K562 (cell line): ENCODE measurements at regions not wholly inside any gene's neighbourhood (a gene's known extent, or its start where the extent isn't known, plus 50 kb on each side); places are given as distances from the start of the nearest gene placed in this dataset.

Source experiments
- ATAC-seq: fragments of 200-7000 bp; cut with Tn5 transposase; 3 replicates; pipeline ENCODE4 v1.9.1; 2020; ENCODE audit warnings: moderate library complexity
- BruUV-seq: library from RNA; stranded (reverse); fragments of 400-500 nt; replicated peaks from 2 replicates; lab custom pipeline; 2021; lab: Mats Ljungman, UMichigan
- CTCF ChIA-PET: fragments of 300-600 bp; formaldehyde crosslinking; extraction: SDS; loops from one replicate; lab custom pipeline; 2021; ENCODE audit warnings: low intra/inter-chr PET ratio; lab: Yijun Ruan, JAX
- POLR2A ChIA-PET: fragments of 300-600, 350-650 bp; sonication (Branson Sonifier 250); formaldehyde crosslinking; extraction: SDS; loops from one replicate; lab custom pipeline; 2021; ENCODE audit warnings: antibody characterized with exemption, inconsistent platforms; lab: Yijun Ruan, JAX
- DNase-seq, 4 experiments: peaks; one replicate each; pipeline versions ENCODE4 v3.0.0 to v3.0.0-alpha.2; 2011 to 2018; ENCODE audit warnings: low spot score in 3 of 4, mixed read lengths in 3 of 4; ENCODE audit errors: extremely low read depth in 1 of 4
- FAIRE-seq: peaks from 2 replicates; lab custom pipeline; 2011; peaks lifted over from hg19 to GRCh38; lab: Jason Lieb, UNC
- H2AFZ ChIP-seq: 2 replicates; pipeline ENCODE4 v1.6.0; 2011; ENCODE audit warnings: low read depth, low read length, control low read depth, inconsistent platforms
- H3K27ac ChIP-seq: fragments of 200-600 bp; 3 replicates; pipeline ENCODE4 v1.8.0; 2011; ENCODE audit warnings: low read depth, mild to moderate bottlenecking, control low read depth, inconsistent platforms, low read length, moderate library complexity, mixed read lengths; ENCODE audit errors: extremely low read depth
- H3K27me3 ChIP-seq, 2 experiments: fragments of 300-600 bp in 1 of 2; 2 replicates in 1 of 2; 3 replicates in 1 of 2; pipeline versions ENCODE4 v1.6.0 to v1.8.0; 2011; ENCODE audit warnings: inconsistent platforms in 2 of 2, low read length in 2 of 2, mild to moderate bottlenecking in 1 of 2, mixed read lengths in 1 of 2, moderate library complexity in 1 of 2; ENCODE audit not compliant: control insufficient read depth in 2 of 2, insufficient read depth in 2 of 2
- H3K36me3 ChIP-seq: fragments of 300-600 bp; 3 replicates; pipeline ENCODE4 v1.8.0; 2011; ENCODE audit warnings: mild to moderate bottlenecking, low read length, inconsistent platforms; ENCODE audit not compliant: control insufficient read depth, insufficient read depth
- H3K4me1 ChIP-seq, 2 experiments: fragments of 200-600 bp in 1 of 2; replicated peaks in 1 of 2; 2 replicates in 1 of 2; 3 replicates in 1 of 2; pipeline versions ENCODE4 v1.5.1 to v1.8.0; 2011; ENCODE audit warnings: inconsistent platforms in 2 of 2, low read length in 2 of 2, mild to moderate bottlenecking in 1 of 2, mixed read lengths in 1 of 2, moderate library complexity in 1 of 2; ENCODE audit not compliant: control insufficient read depth in 2 of 2, insufficient read depth in 2 of 2
- H3K4me2 ChIP-seq: 2 replicates; pipeline ENCODE4 v1.6.1; 2011; ENCODE audit warnings: low read length, control low read depth, inconsistent platforms, mixed read lengths; ENCODE audit not compliant: insufficient read depth
- H3K4me3 ChIP-seq: fragments of 200-600 bp; sonication (generic), shearing (Covaris generic); 2 replicates; pipeline ENCODE4 v1.5.1; 2016; ENCODE audit warnings: control low read depth, inconsistent platforms
- H3K79me2 ChIP-seq: fragments of 200-600 bp; 3 replicates; pipeline ENCODE4 v1.8.0; 2011; ENCODE audit warnings: low read length, inconsistent platforms; ENCODE audit not compliant: control insufficient read depth, insufficient read depth
- H3K9ac ChIP-seq, 2 experiments: 2 replicates each; pipeline versions ENCODE4 v1.6.0 to v1.6.1; 2011; ENCODE audit warnings: low read depth in 2 of 2, low read length in 2 of 2, control low read depth in 1 of 2, inconsistent platforms in 1 of 2, mild to moderate bottlenecking in 1 of 2, mixed read lengths in 1 of 2; ENCODE audit not compliant: insufficient read depth in 1 of 2
- H3K9me1 ChIP-seq: one replicate; pipeline ENCODE4 v1.6.0; 2011; ENCODE audit warnings: inconsistent platforms, mild to moderate bottlenecking, low read length, moderate library complexity; ENCODE audit not compliant: control insufficient read depth, insufficient read depth
- H3K9me3 ChIP-seq: replicated peaks from 2 replicates; pipeline ENCODE4 v1.5.1; 2011; ENCODE audit warnings: low read depth, low read length, inconsistent platforms; ENCODE audit not compliant: control insufficient read depth, insufficient read depth
- H4K20me1 ChIP-seq: replicated peaks from 2 replicates; pipeline ENCODE4 v1.6.1; 2011; ENCODE audit warnings: low read length, inconsistent platforms, mixed read lengths; ENCODE audit not compliant: control insufficient read depth, insufficient read depth
- TAF7 ChIP-seq: fragments of 450-650 bp; IDR thresholded peaks from 2 replicates; pipeline ENCODE4 v1.6.1; 2016; ENCODE audit warnings: missing genetic modification characterization, missing compliant biosample characterization
- ZNF12 ChIP-seq: sonication (generic); formaldehyde crosslinking; IDR thresholded peaks from 2 replicates; pipeline ENCODE4 v1.4.0; 2020; ENCODE audit warnings: mild to moderate bottlenecking, missing genetic modification reagents
- WGBS: fragments of 100-300 bp; shearing (Covaris generic); methylation state at CpG from one replicate; pipeline ENCODE4 v1.1.6; 2016; ENCODE audit warnings: low coverage, mixed read lengths; ENCODE audit not compliant: insufficient coverage; ENCODE audit errors: missing lambda C conversion rate; 5-methylcytosine and 5-hydroxymethylcytosine counted together
- in situ Hi-C: fragments of 300-500 bp; cut with MboI; formaldehyde crosslinking; loops from 4 replicates; pipeline ENCODE4 v1.15.0; 2018; ENCODE audit warnings: inconsistent platforms, mixed read lengths
- intact Hi-C: fragments of 100-400 bp; cut with micrococcal nuclease; formaldehyde crosslinking; loops from 2 replicates; pipeline ENCODE4 v1.14.2; 2022
- TF ChIP-seq, protein P1 (sequence below): sonication (generic); formaldehyde crosslinking; IDR thresholded peaks from 2 replicates; pipeline ENCODE4 v1.4.0; 2020; ENCODE audit warnings: mild to moderate bottlenecking, missing genetic modification reagents
- TF ChIP-seq, protein P2 (sequence below): fragments of 450-650 bp; formaldehyde crosslinking; IDR thresholded peaks from 2 replicates; pipeline ENCODE4 v1.4.0; 2020; ENCODE audit warnings: mild to moderate bottlenecking, moderate library complexity
- TF ChIP-seq, protein P3 (sequence below), 2 experiments: IDR thresholded peaks; 2 replicates each; pipeline ENCODE4 v1.6.1; 2012; ENCODE audit warnings: improper control_type of control experiment in 2 of 2, low read depth in 2 of 2, low read length in 2 of 2, borderline replicate concordance in 1 of 2

DNA sequence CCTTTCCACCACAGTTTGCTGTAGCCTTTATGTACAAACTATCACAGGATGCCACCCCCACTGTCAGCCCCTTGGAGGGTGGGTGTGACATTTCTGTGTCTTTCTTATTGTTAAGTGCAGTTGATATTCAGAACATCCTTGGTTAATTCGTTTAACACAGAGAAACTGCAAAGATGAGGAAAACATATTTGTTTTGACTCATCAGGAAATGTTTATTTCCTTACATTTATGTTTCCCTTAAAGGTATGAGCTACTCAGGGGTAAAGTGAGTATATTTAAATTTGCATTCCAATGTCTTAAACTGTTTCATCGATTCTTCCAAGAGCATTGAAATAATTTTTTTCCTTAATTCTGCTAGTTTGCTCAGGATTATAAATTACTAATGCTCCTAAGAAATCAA lies 243.4 kb downstream of the RDH14 start (continued):
- TF ChIP-seq, protein P1, sequence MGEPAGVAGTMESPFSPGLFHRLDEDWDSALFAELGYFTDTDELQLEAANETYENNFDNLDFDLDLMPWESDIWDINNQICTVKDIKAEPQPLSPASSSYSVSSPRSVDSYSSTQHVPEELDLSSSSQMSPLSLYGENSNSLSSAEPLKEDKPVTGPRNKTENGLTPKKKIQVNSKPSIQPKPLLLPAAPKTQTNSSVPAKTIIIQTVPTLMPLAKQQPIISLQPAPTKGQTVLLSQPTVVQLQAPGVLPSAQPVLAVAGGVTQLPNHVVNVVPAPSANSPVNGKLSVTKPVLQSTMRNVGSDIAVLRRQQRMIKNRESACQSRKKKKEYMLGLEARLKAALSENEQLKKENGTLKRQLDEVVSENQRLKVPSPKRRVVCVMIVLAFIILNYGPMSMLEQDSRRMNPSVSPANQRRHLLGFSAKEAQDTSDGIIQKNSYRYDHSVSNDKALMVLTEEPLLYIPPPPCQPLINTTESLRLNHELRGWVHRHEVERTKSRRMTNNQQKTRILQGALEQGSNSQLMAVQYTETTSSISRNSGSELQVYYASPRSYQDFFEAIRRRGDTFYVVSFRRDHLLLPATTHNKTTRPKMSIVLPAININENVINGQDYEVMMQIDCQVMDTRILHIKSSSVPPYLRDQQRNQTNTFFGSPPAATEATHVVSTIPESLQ (CRISPR knock-in tag), result no peak

DNA sequence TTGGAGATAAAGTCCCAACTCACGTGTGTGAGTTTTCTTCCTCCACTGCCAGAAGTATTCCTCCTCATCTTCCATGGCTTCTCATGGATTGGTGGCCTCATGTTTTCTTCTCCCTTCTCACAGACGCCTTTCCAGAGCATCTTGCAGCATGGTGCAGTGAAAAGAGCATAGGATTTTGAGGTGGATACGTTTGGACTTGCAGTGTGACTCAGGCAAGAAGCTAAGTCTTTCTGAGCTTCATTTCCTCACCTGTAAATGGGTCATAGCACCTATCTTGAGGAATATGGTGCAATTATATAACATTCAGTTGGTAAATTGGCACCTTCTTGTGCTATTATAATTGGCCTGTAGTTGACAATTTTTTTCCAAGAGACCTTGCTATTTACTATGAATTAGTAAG lies 247.6 kb downstream of the RDH14 start:
- ChIA-PET POLR2A (no interaction called here), CTCF (no interaction called here)
- no TSS peak for BruUV-seq
- no peak overlapping the region for H3K27ac ChIP-seq
- DNase-seq (no peak), FAIRE-seq (no peak), ATAC-seq (no peak)
- H3K4me3 ChIP-seq, result no peak overlapping the region
- no peak overlapping the region for H3K9ac ChIP-seq
- H3K36me3 ChIP-seq, result no peaks in the 10 kb centered on the region
- no peak overlapping the region for H3K4me2 ChIP-seq
- H3K9me1 ChIP-seq, result no peaks in the 10 kb centered on the region
- no peaks in the 10 kb centered on the region for H3K27me3 ChIP-seq
- 0% methylated on average over 3 of the region's 3 CpGs for WGBS
- in situ Hi-C loops, result no loop called here
- intact Hi-C loops, result no loop called here
- no peaks in the 10 kb centered on the region; the same call in 1 of the 2 replicates for H3K9me3 ChIP-seq
- no peaks in the 10 kb centered on the region for H3K4me1 ChIP-seq
- no peak overlapping the region for H2AFZ ChIP-seq
- TF ChIP-seq, protein P2, sequence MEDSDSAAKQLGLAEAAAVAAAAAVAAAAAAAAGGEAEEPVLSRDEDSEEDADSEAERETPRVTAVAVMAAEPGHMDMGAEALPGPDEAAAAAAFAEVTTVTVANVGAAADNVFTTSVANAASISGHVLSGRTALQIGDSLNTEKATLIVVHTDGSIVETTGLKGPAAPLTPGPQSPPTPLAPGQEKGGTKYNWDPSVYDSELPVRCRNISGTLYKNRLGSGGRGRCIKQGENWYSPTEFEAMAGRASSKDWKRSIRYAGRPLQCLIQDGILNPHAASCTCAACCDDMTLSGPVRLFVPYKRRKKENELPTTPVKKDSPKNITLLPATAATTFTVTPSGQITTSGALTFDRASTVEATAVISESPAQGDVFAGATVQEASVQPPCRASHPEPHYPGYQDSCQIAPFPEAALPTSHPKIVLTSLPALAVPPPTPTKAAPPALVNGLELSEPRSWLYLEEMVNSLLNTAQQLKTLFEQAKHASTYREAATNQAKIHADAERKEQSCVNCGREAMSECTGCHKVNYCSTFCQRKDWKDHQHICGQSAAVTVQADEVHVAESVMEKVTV, result no peak
- TF ChIP-seq TAF7 (tag) (no peak), ZNF12 (CRISPR knock-in tag) (no peak)
- TF ChIP-seq, protein P3, sequence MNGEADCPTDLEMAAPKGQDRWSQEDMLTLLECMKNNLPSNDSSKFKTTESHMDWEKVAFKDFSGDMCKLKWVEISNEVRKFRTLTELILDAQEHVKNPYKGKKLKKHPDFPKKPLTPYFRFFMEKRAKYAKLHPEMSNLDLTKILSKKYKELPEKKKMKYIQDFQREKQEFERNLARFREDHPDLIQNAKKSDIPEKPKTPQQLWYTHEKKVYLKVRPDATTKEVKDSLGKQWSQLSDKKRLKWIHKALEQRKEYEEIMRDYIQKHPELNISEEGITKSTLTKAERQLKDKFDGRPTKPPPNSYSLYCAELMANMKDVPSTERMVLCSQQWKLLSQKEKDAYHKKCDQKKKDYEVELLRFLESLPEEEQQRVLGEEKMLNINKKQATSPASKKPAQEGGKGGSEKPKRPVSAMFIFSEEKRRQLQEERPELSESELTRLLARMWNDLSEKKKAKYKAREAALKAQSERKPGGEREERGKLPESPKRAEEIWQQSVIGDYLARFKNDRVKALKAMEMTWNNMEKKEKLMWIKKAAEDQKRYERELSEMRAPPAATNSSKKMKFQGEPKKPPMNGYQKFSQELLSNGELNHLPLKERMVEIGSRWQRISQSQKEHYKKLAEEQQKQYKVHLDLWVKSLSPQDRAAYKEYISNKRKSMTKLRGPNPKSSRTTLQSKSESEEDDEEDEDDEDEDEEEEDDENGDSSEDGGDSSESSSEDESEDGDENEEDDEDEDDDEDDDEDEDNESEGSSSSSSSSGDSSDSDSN (IDR thresholded peaks at IDR 0.05; ENCODE audit: borderline replicate concordance in 1 of 2, low read depth in 2 of 2, low read length in 2 of 2), result no peak
- TF ChIP-seq, all 486 proteins: peak for 0
- Histone ChIP-seq H4K20me1 (no peaks in the 10 kb centered on the region), H3K79me2 (no peaks in the 10 kb centered on the region)
